ENCODE measurements at regions not wholly inside any gene's neighbourhood (a gene's known extent, or its start where the extent isn't known, plus 50 kb on each side); places are given as distances from the start of the nearest gene placed in this dataset.

- H4K91ac ChIP-seq (ENCODE audit: insufficient read length, low read depth, low read length) = no peak overlapping the region
- no peak overlapping the region for H2BK20ac ChIP-seq (ENCODE audit: low read depth, low read length, poor library complexity, severe bottlenecking)
- no peaks in the 10 kb centered on the region for H3K79me1 ChIP-seq (ENCODE audit: insufficient read depth, low read depth, low read length, poor library complexity, severe bottlenecking)
- H4K20me1 ChIP-seq (ENCODE audit: control insufficient read depth, insufficient read depth, insufficient read length) = no peaks in the 10 kb centered on the region
- H3K9me3 ChIP-seq (ENCODE audit: control insufficient read depth, low read depth, low read length) = no peaks in the 10 kb centered on the region
- H3K4ac ChIP-seq (ENCODE audit: low read depth, low read length) = no peak overlapping the region
- H3K14ac ChIP-seq (ENCODE audit: insufficient read depth, low read length) = no peak overlapping the region
- Mint-ChIP-seq H3K4me1 (peaks cover 9 to 19% of the 10 kb centered on the region in 2 experiments), H3K4me3 (no peak overlapping the region), H3K9me3 (no peaks in the 10 kb centered on the region), H3K27ac (peak overlapping the region in 1 of 3 experiments; percentile 49; a peak in 2 of 7 replicates), H3K27me3 (ENCODE audit: low read depth) (0 out of 2 replicates have a peak, but pooled peaks cover 2% of the 10 kb centered on the region), H3K36me3 (ENCODE audit: insufficient read depth in 1 of 3, low read depth in 3 of 3) (no peaks in the 10 kb centered on the region; a peak in 1 of 7 replicates)
- H3T11ph ChIP-seq (ENCODE audit: low read length) = no peak overlapping the region
- H2BK15ac ChIP-seq (ENCODE audit: low read depth, low read length) = no peak overlapping the region
- H3K23me2 ChIP-seq (ENCODE audit: insufficient read length, low read depth, low read length, poor library complexity, severe bottlenecking) = no peaks in the 10 kb centered on the region
- H3K4me1 ChIP-seq (ENCODE audit: insufficient read depth, low read length) = peaks cover 2% of the 10 kb centered on the region; the same call in 1 of the 2 replicates
- no peaks in the 10 kb centered on the region for H3K27me3 ChIP-seq (ENCODE audit: insufficient read depth, low read length)
- no peak overlapping the region for H3K56ac ChIP-seq (ENCODE audit: insufficient read length, low read depth, low read length)
- no peak overlapping the region for H3K23ac ChIP-seq (ENCODE audit: insufficient read length, low read depth, low read length)
- no peak overlapping the region for H3K18ac ChIP-seq (ENCODE audit: insufficient read length, low read depth, low read length)
- H2BK120ac ChIP-seq (ENCODE audit: low read depth, low read length, poor library complexity, severe bottlenecking) = no peak overlapping the region
- H2AK5ac ChIP-seq (ENCODE audit: insufficient read length, low read length) = no peak overlapping the region
- no peak overlapping the region for H2AFZ ChIP-seq (ENCODE audit: low read length)
- no peak overlapping the region for H3K4me2 ChIP-seq (ENCODE audit: insufficient read depth, insufficient read length, low read length)
- WGBS (ENCODE audit: extremely low coverage, insufficient read length, low lambda C conversion rate) = no CpG with 5 or more reads among the region's 10 CpGs
- no peak overlapping the region for H4K5ac ChIP-seq (ENCODE audit: insufficient read length, low read depth, low read length)
- H3K9ac ChIP-seq (ENCODE audit: extremely low read depth, insufficient read length, low read length) = no peak overlapping the region
- no peak for DNase-seq
- TF ChIP-seq, protein P1, sequence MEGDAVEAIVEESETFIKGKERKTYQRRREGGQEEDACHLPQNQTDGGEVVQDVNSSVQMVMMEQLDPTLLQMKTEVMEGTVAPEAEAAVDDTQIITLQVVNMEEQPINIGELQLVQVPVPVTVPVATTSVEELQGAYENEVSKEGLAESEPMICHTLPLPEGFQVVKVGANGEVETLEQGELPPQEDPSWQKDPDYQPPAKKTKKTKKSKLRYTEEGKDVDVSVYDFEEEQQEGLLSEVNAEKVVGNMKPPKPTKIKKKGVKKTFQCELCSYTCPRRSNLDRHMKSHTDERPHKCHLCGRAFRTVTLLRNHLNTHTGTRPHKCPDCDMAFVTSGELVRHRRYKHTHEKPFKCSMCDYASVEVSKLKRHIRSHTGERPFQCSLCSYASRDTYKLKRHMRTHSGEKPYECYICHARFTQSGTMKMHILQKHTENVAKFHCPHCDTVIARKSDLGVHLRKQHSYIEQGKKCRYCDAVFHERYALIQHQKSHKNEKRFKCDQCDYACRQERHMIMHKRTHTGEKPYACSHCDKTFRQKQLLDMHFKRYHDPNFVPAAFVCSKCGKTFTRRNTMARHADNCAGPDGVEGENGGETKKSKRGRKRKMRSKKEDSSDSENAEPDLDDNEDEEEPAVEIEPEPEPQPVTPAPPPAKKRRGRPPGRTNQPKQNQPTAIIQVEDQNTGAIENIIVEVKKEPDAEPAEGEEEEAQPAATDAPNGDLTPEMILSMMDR (conservative IDR thresholded peaks at IDR 0.05) = no peak
- no peak overlapping the region for H2BK12ac ChIP-seq (ENCODE audit: insufficient read length, low read depth, low read length)
- H2BK5ac ChIP-seq (ENCODE audit: insufficient read length, low read length) = no peak overlapping the region
- H4K8ac ChIP-seq (replicated peaks; ENCODE audit: insufficient read length, low read depth, low read length) = no peak overlapping the region
- H3K79me2 ChIP-seq (ENCODE audit: insufficient read depth, low read length) = no peaks in the 10 kb centered on the region
- no peak overlapping the region for H3K27ac ChIP-seq (ENCODE audit: insufficient read length, low read depth, low read length)
These were observed 161.6 kb upstream of the PPP2R2D start for GRCh38 chr10:131739206-131739605.
